ENCODE measurements at regions not wholly inside any gene's neighbourhood (a gene's known extent, or its start where the extent isn't known, plus 50 kb on each side); places are given as distances from the start of the nearest gene placed in this dataset.
"Not testable (repeated sequence)": the region's sequence is repeated elsewhere in the genome, so short reads cannot be mapped to it uniquely, and the experiment has no call there.

DNA sequence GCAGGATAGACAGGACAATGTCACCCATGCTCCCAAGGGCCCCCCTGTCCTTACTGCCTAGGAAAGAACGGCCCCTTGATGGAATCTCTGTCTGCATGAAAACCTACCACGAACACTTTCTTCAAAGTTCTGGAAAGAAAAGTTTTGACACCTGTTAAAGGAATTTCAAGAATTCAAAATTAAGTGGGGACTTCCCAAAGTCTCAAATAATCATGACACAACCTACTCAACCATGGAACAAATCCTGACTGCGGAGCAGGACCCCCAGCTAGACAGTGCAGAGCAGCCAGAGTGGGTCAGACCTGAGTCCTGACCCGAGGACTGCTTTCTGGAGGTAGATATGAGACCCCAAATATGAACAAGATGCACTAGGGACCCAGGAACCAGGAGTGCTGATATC is 245.3 kb upstream of the NSMCE3 start:
- H3K4me3 ChIP-seq (ENCODE audit: low read depth in 1 of 3, low read length in 3 of 3), result no peak overlapping the region
- no peak for DNase-seq (ENCODE audit: low spot score)
- no peak for TF ChIP-seq RAD21 (IDR thresholded peaks at IDR 0.05)
- no peak for TF ChIP-seq JUND (IDR thresholded peaks at IDR 0.05)
- TF ChIP-seq YY1 (IDR thresholded peaks at IDR 0.05), result no peak
- no peak for TF ChIP-seq HNF4A (conservative IDR thresholded peaks at IDR 0.05)
- TF ChIP-seq NR2F2 (IDR thresholded peaks at IDR 0.05), result no peak
- no peak for TF ChIP-seq ATF3 (IDR thresholded peaks at IDR 0.05)
- TF ChIP-seq, protein P1, sequence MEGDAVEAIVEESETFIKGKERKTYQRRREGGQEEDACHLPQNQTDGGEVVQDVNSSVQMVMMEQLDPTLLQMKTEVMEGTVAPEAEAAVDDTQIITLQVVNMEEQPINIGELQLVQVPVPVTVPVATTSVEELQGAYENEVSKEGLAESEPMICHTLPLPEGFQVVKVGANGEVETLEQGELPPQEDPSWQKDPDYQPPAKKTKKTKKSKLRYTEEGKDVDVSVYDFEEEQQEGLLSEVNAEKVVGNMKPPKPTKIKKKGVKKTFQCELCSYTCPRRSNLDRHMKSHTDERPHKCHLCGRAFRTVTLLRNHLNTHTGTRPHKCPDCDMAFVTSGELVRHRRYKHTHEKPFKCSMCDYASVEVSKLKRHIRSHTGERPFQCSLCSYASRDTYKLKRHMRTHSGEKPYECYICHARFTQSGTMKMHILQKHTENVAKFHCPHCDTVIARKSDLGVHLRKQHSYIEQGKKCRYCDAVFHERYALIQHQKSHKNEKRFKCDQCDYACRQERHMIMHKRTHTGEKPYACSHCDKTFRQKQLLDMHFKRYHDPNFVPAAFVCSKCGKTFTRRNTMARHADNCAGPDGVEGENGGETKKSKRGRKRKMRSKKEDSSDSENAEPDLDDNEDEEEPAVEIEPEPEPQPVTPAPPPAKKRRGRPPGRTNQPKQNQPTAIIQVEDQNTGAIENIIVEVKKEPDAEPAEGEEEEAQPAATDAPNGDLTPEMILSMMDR (IDR thresholded peaks at IDR 0.05; ENCODE audit: low read depth, low read length, missing input control), result no peak
- no peak overlapping the region for H3K27ac ChIP-seq (ENCODE audit: low read depth in 1 of 2, low read length in 2 of 2)
- H3K36me3 ChIP-seq (ENCODE audit: control insufficient read depth in 4 of 4, insufficient read depth in 3 of 4, low read depth in 1 of 4, low read length in 3 of 4), result no peaks in the 10 kb centered on the region
- 76% methylated on average over 4 of the region's 4 CpGs for WGBS
- no peak overlapping the region for H3K9ac ChIP-seq (ENCODE audit: low read depth in 1 of 2, low read length in 2 of 2)
- peaks cover 3 to 8% (median 5%) of the 10 kb centered on the region in 4 donors for H3K9me3 ChIP-seq (ENCODE audit: control insufficient read depth in 4 of 4, low read length in 3 of 4)
- H3K27me3 ChIP-seq (ENCODE audit: control insufficient read depth in 4 of 4, insufficient read depth in 4 of 4, low read length in 3 of 4), result no peaks in the 10 kb centered on the region
- no peaks in the 10 kb centered on the region for H3K4me1 ChIP-seq (ENCODE audit: control insufficient read depth in 4 of 4, insufficient read depth in 4 of 4, low read length in 3 of 4)

GRCh38 chr15:29511663-29512062 is 242.0 kb upstream of the NSMCE3 start:
- WGBS, result 82% methylated on average over 4 of the region's 4 CpGs
- Histone ChIP-seq H3K9me3 (ENCODE audit: control insufficient read depth in 4 of 4, low read length in 3 of 4) (peaks cover 0 to 2% (median under 1%) of the 10 kb centered on the region in 4 donors), H3K4me3 (ENCODE audit: low read depth in 1 of 3, low read length in 3 of 3) (no peak overlapping the region), H3K36me3 (ENCODE audit: control insufficient read depth in 4 of 4, insufficient read depth in 3 of 4, low read depth in 1 of 4, low read length in 3 of 4) (no peaks in the 10 kb centered on the region), H3K9ac (ENCODE audit: low read depth in 1 of 2, low read length in 2 of 2) (no peak overlapping the region), H3K27ac (ENCODE audit: low read depth in 1 of 2, low read length in 2 of 2) (no peak overlapping the region), H3K4me1 (ENCODE audit: control insufficient read depth in 4 of 4, insufficient read depth in 4 of 4, low read length in 3 of 4) (no peaks in the 10 kb centered on the region), H3K27me3 (ENCODE audit: control insufficient read depth in 4 of 4, insufficient read depth in 4 of 4, low read length in 3 of 4) (no peaks in the 10 kb centered on the region)
- no peak for TF ChIP-seq FOXA1 (IDR thresholded peaks at IDR 0.05)
- TF ChIP-seq, protein P2, sequence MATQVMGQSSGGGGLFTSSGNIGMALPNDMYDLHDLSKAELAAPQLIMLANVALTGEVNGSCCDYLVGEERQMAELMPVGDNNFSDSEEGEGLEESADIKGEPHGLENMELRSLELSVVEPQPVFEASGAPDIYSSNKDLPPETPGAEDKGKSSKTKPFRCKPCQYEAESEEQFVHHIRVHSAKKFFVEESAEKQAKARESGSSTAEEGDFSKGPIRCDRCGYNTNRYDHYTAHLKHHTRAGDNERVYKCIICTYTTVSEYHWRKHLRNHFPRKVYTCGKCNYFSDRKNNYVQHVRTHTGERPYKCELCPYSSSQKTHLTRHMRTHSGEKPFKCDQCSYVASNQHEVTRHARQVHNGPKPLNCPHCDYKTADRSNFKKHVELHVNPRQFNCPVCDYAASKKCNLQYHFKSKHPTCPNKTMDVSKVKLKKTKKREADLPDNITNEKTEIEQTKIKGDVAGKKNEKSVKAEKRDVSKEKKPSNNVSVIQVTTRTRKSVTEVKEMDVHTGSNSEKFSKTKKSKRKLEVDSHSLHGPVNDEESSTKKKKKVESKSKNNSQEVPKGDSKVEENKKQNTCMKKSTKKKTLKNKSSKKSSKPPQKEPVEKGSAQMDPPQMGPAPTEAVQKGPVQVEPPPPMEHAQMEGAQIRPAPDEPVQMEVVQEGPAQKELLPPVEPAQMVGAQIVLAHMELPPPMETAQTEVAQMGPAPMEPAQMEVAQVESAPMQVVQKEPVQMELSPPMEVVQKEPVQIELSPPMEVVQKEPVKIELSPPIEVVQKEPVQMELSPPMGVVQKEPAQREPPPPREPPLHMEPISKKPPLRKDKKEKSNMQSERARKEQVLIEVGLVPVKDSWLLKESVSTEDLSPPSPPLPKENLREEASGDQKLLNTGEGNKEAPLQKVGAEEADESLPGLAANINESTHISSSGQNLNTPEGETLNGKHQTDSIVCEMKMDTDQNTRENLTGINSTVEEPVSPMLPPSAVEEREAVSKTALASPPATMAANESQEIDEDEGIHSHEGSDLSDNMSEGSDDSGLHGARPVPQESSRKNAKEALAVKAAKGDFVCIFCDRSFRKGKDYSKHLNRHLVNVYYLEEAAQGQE (IDR thresholded peaks at IDR 0.05), result no peak
- no peak for TF ChIP-seq JUND (IDR thresholded peaks at IDR 0.05)
- TF ChIP-seq, protein P3, sequence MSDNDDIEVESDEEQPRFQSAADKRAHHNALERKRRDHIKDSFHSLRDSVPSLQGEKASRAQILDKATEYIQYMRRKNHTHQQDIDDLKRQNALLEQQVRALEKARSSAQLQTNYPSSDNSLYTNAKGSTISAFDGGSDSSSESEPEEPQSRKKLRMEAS (IDR thresholded peaks at IDR 0.05), result no peak
- TF ChIP-seq TAF1 (conservative IDR thresholded peaks at IDR 0.05), result no peak
- no peak for TF ChIP-seq HNF4A (conservative IDR thresholded peaks at IDR 0.05)
- no peak for DNase-seq (ENCODE audit: low spot score)

DNA sequence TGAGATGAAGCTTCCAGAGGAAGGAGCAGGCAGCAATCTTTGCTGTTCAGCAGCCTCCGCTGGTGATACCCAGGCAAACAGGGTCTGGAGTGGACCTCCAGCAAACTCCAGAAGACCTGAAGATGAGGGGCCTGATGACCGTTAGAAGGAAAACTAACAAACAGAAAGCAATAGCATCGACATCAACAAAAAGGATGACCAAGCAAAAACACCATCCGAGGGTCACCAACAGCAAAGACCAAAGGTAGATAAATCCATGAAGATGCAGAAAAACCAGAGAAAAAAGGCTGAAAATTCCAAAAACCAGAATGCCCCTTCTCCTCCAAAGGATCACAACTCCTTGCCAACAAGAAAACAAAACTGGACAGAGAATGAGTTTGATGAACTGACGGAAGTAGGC is 235.9 kb upstream of the NSMCE3 start:
- H3K36me3 ChIP-seq (ENCODE audit: control insufficient read depth in 4 of 4, insufficient read depth in 3 of 4, low read depth in 1 of 4, low read length in 3 of 4); H3K4me3 ChIP-seq (ENCODE audit: low read depth in 1 of 3, low read length in 3 of 3); H3K27ac ChIP-seq (ENCODE audit: low read depth in 1 of 2, low read length in 2 of 2); H3K9me3 ChIP-seq (ENCODE audit: control insufficient read depth in 4 of 4, low read length in 3 of 4); H3K27me3 ChIP-seq (ENCODE audit: control insufficient read depth in 4 of 4, insufficient read depth in 4 of 4, low read length in 3 of 4); H3K9ac ChIP-seq (ENCODE audit: low read depth in 1 of 2, low read length in 2 of 2); H3K4me1 ChIP-seq (ENCODE audit: control insufficient read depth in 4 of 4, insufficient read depth in 4 of 4, low read length in 3 of 4); DNase-seq (ENCODE audit: low spot score): not testable (repeated sequence)
- 90% methylated on average over 5 of the region's 5 CpGs for WGBS

Data from liver (tissue), 8 donors.